Endothelial cell of umbilical vein (primary cell): ENCODE measurements at regions not wholly inside any gene's neighbourhood (a gene's known extent, or its start where the extent isn't known, plus 50 kb on each side); places are given as distances from the start of the nearest gene placed in this dataset.

Source experiments
- BruUV-seq: library from RNA; stranded (reverse); fragments of 400-500 nt; replicated peaks from 2 replicates; lab custom pipeline; 2021; lab: Mats Ljungman, UMichigan
- CTCF ChIA-PET: fragments of 300-600, 350-600 bp; sonication (Branson Sonifier 250); formaldehyde crosslinking; loops from one replicate; lab custom pipeline; 2021; ENCODE audit warnings: antibody characterized with exemption, inconsistent platforms; lab: Charles Lee
- POLR2A ChIA-PET: fragments of 300-600, 350-600 bp; sonication (Branson Sonifier 250); formaldehyde crosslinking; loops from one replicate; lab custom pipeline; 2021; ENCODE audit warnings: antibody characterized with exemption, inconsistent platforms; lab: Charles Lee
- DNase-seq: peaks from one replicate; pipeline ENCODE4 v3.0.0-alpha.2; 2011; ENCODE audit warnings: low read depth, low spot score
- FAIRE-seq: peaks from 2 replicates; lab custom pipeline; 2011; peaks lifted over from hg19 to GRCh38; lab: Jason Lieb, UNC
- H2AFZ ChIP-seq: 2 replicates; pipeline ENCODE4 v1.6.0; 2012; ENCODE audit warnings: low read depth, low read length, control low read depth, inconsistent platforms
- H3K27ac ChIP-seq: 2 replicates; pipeline ENCODE4 v1.5.1; 2011; ENCODE audit warnings: low read depth, mild to moderate bottlenecking, control low read depth, low read length, moderate library complexity; ENCODE audit not compliant: insufficient read depth
- H3K27me3 ChIP-seq, 2 experiments: 2 replicates each; pipeline versions ENCODE4 v1.6.0 to v1.6.1; 2011; ENCODE audit warnings: low read length in 2 of 2, mixed read lengths in 1 of 2; ENCODE audit not compliant: control insufficient read depth in 2 of 2, insufficient read depth in 2 of 2
- H3K36me3 ChIP-seq, 2 experiments: 2 replicates in 1 of 2; 3 replicates in 1 of 2; pipeline ENCODE4 v1.5.1; 2011; ENCODE audit warnings: low read length in 2 of 2, mild to moderate bottlenecking in 1 of 2, moderate library complexity in 1 of 2; ENCODE audit not compliant: control insufficient read depth in 2 of 2, insufficient read depth in 2 of 2; ENCODE audit errors: extremely low read depth in 1 of 2
- H3K4me1 ChIP-seq: 3 replicates; pipeline ENCODE4 v1.5.1; 2011; ENCODE audit warnings: mild to moderate bottlenecking, low read length; ENCODE audit not compliant: control insufficient read depth, insufficient read depth; ENCODE audit errors: extremely low read depth
- H3K4me2 ChIP-seq: 2 replicates; pipeline ENCODE4 v1.6.1; 2011; ENCODE audit warnings: low read length, control low read depth, mixed read lengths; ENCODE audit not compliant: insufficient read depth
- H3K4me3 ChIP-seq, 3 experiments: fragments of 200-600 bp in 1 of 3; sonication (generic), shearing (Covaris generic) in 1 of 3; replicated peaks in 1 of 3; 2 replicates each; pipeline ENCODE4 v1.5.1; 2011 to 2016; ENCODE audit warnings: control low read depth in 3 of 3, low read length in 3 of 3, mild to moderate bottlenecking in 2 of 3, inconsistent platforms in 1 of 3, low read depth in 1 of 3, moderate library complexity in 1 of 3; ENCODE audit not compliant: insufficient read depth in 1 of 3
- H3K79me2 ChIP-seq: 2 replicates; pipeline ENCODE4 v1.6.0; 2012; ENCODE audit warnings: low read length, inconsistent platforms; ENCODE audit not compliant: control insufficient read depth, insufficient read depth
- H3K9ac ChIP-seq: replicated peaks from 2 replicates; pipeline ENCODE3; 2011; ENCODE audit warnings: low read length, control low read depth; ENCODE audit not compliant: insufficient read depth; ENCODE audit errors: extremely low read depth
- H3K9me1 ChIP-seq: replicated peaks from 3 replicates; pipeline ENCODE4 v1.6.0; 2011; ENCODE audit warnings: mild to moderate bottlenecking, low read length; ENCODE audit not compliant: control insufficient read depth, insufficient read depth; ENCODE audit errors: extremely low read depth
- H3K9me3 ChIP-seq: replicated peaks from 2 replicates; pipeline ENCODE4 v1.5.1; 2012; ENCODE audit warnings: low read length, inconsistent platforms; ENCODE audit not compliant: control insufficient read depth, insufficient read depth
- H4K20me1 ChIP-seq: replicated peaks from 2 replicates; pipeline ENCODE3; 2011; ENCODE audit warnings: mild to moderate bottlenecking, low read length; ENCODE audit not compliant: control insufficient read depth, insufficient read depth; ENCODE audit errors: extremely low read depth
- EZH2 ChIP-seq: IDR thresholded peaks from 2 replicates; pipeline ENCODE4 v1.6.1; 2012; ENCODE audit warnings: borderline replicate concordance, low read depth, mild to moderate bottlenecking, moderate library complexity, low read length, inconsistent platforms; ENCODE audit not compliant: severe bottlenecking
- FOS ChIP-seq: IDR thresholded peaks from 2 replicates; pipeline ENCODE4 v1.6.1; 2011; ENCODE audit warnings: mild to moderate bottlenecking, low read length, moderate library complexity, borderline replicate concordance; ENCODE audit not compliant: insufficient read depth
- GATA2 ChIP-seq: IDR thresholded peaks from 2 replicates; pipeline ENCODE4 v1.7.0; 2011; ENCODE audit warnings: low read depth, mild to moderate bottlenecking, moderate library complexity, mixed read lengths, low read length; ENCODE audit not compliant: insufficient read length, insufficient read depth
- JUN ChIP-seq: IDR thresholded peaks from 2 replicates; pipeline ENCODE4 v1.6.1; 2011; ENCODE audit warnings: borderline replicate concordance, low read depth; ENCODE audit not compliant: insufficient read length, insufficient read depth
- MYC ChIP-seq: IDR thresholded peaks from one replicate; pipeline ENCODE4 v1.6.1; 2011; ENCODE audit warnings: mild to moderate bottlenecking, low read depth, low read length
- POLR2A ChIP-seq: IDR thresholded peaks from 2 replicates; pipeline ENCODE4 v1.6.1; 2012; ENCODE audit warnings: low read depth, mild to moderate bottlenecking, control low read depth, low read length
- POLR2AphosphoS5 ChIP-seq: IDR thresholded peaks from 2 replicates; pipeline ENCODE4 v1.6.1; 2012; ENCODE audit warnings: low read depth, mild to moderate bottlenecking, control low read depth, low read length, moderate library complexity; ENCODE audit not compliant: insufficient read depth
- dilution Hi-C: fragments of 300-500 bp; cut with MboI; formaldehyde crosslinking; loops from one replicate; pipeline ENCODE4 v1.15.0; 2019; ENCODE audit warnings: low sequenced_read_pairs; ENCODE audit not compliant: extremely low pct_ligation_motif_present
- intact Hi-C: fragments of 100-400 bp; cut with micrococcal nuclease; formaldehyde crosslinking; loops from one replicate; pipeline ENCODE4 v1.10.0; 2022
- TF ChIP-seq, protein P1 (sequence below): IDR thresholded peaks from 2 replicates; pipeline ENCODE4 v1.6.1; 2011; ENCODE audit not compliant: insufficient read depth, insufficient read length
- TF ChIP-seq, protein P2 (sequence below), 2 donors: IDR thresholded peaks; 1 replicate in 1 of 2; 2 replicates in 1 of 2; pipeline ENCODE4 v1.5.1; 2011; ENCODE audit warnings: low read length in 2 of 2, mild to moderate bottlenecking in 2 of 2, moderate library complexity in 2 of 2, control low read depth in 1 of 2, inconsistent platforms in 1 of 2, low read depth in 1 of 2; ENCODE audit not compliant: insufficient read depth in 1 of 2; ENCODE audit errors: extremely low read depth in 1 of 2

DNA sequence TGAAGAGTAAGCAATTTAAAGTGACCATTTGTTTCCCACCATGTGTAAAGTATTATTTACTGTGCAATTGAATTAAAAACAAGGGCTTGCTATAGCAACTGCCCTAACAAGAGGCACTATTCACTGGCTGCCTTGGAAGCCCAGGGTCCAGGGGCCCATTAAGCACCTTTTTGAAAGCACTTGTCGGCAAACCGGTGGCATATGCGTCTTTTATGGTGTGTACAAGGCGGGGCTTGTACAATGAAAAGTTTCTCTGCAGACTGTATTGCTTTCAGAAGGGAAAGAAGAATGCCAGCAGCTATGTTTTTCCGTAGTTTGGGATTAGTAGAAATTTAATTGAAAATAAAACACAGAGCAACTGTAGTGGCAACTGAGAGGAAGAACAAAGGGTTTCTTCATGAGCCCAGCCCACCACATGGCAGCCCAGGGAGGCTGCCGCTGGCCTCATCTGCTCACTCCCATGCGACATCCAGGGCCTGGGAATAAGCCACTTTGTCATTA lies 279.5 kb upstream of the PARD3B start:
- Histone ChIP-seq H3K36me3 (no peaks in the 10 kb centered on the region), H3K4me1 (no peaks in the 10 kb centered on the region), H3K27me3 (peaks cover 0 to 2% of the 10 kb centered on the region in 2 experiments), H3K9ac (no peak overlapping the region), H2AFZ (no peak overlapping the region), H3K79me2 (no peaks in the 10 kb centered on the region), H4K20me1 (no peaks in the 10 kb centered on the region), H3K4me2 (no peak overlapping the region), H3K9me1 (no peaks in the 10 kb centered on the region), H3K27ac (no peak overlapping the region), H3K4me3 (no peak overlapping the region), H3K9me3 (no peaks in the 10 kb centered on the region)
- CTCF ChIA-PET: no interaction called here
- intact Hi-C loops (loop anchor here (10.0 kb wide), 1 partner anchor 579 kb away; no protein-coding TSS in a partner anchor), dilution Hi-C loops (no loop called here)
- POLR2A ChIA-PET: no interaction called here
- DNase-seq: no peak
- FAIRE-seq: no peak
- BruUV-seq: no TSS peak
- TF ChIP-seq JUN: no peak
- TF ChIP-seq, protein P1, sequence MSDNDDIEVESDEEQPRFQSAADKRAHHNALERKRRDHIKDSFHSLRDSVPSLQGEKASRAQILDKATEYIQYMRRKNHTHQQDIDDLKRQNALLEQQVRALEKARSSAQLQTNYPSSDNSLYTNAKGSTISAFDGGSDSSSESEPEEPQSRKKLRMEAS: no peak
- no peak for TF ChIP-seq EZH2
- no peak for TF ChIP-seq FOS
- TF ChIP-seq, protein P2, sequence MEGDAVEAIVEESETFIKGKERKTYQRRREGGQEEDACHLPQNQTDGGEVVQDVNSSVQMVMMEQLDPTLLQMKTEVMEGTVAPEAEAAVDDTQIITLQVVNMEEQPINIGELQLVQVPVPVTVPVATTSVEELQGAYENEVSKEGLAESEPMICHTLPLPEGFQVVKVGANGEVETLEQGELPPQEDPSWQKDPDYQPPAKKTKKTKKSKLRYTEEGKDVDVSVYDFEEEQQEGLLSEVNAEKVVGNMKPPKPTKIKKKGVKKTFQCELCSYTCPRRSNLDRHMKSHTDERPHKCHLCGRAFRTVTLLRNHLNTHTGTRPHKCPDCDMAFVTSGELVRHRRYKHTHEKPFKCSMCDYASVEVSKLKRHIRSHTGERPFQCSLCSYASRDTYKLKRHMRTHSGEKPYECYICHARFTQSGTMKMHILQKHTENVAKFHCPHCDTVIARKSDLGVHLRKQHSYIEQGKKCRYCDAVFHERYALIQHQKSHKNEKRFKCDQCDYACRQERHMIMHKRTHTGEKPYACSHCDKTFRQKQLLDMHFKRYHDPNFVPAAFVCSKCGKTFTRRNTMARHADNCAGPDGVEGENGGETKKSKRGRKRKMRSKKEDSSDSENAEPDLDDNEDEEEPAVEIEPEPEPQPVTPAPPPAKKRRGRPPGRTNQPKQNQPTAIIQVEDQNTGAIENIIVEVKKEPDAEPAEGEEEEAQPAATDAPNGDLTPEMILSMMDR (IDR thresholded peaks at IDR 0.05; ENCODE audit: extremely low read depth in 1 of 2, insufficient read depth in 1 of 2, low read depth in 1 of 2, low read length in 2 of 2): no peak
- TF ChIP-seq MYC: no peak
- no peak for TF ChIP-seq POLR2AphosphoS5
- no peak for TF ChIP-seq GATA2
- no peak for TF ChIP-seq POLR2A
